Uterus (tissue), 3 donors: ENCODE measurements at regions not wholly inside any gene's neighbourhood (a gene's known extent, or its start where the extent isn't known, plus 50 kb on each side); places are given as distances from the start of the nearest gene placed in this dataset.

ENCODE experiments used
- DNase-seq, 2 donors: peaks; one replicate each; pipeline ENCODE4 v3.0.0-alpha.2; 2019 to 2020
- H3K27ac ChIP-seq, 2 donors: fragments of 200-600 bp; sonication (generic); 1 replicate in 1 of 2; 2 replicates in 1 of 2; pipeline ENCODE4 v1.5.1; 2016 to 2018
- H3K27me3 ChIP-seq, 2 donors: fragments of 200-600 bp; sonication (generic); one replicate each; pipeline ENCODE4 v1.5.1; 2018 to 2019; ENCODE audit warnings: control low read depth in 1 of 2
- H3K36me3 ChIP-seq, 2 donors: fragments of 200-600 bp; sonication (generic); one replicate each; pipeline ENCODE4 v1.5.1; 2019; ENCODE audit warnings: control low read depth in 1 of 2
- H3K4me1 ChIP-seq, 2 donors: fragments of 200-600 bp; sonication (generic); one replicate each; pipeline ENCODE4 v1.5.1; 2018 to 2019; ENCODE audit warnings: control low read depth in 1 of 2
- H3K4me3 ChIP-seq, 2 donors: fragments of 200-600 bp; sonication (generic); 1 replicate in 1 of 2; 2 replicates in 1 of 2; pipeline ENCODE4 v1.5.1; 2018 to 2019; ENCODE audit warnings: mild to moderate bottlenecking in 1 of 2
- H3K9me3 ChIP-seq, 2 donors: fragments of 200-600 bp; sonication (generic); one replicate each; pipeline ENCODE4 v1.5.1; 2019; ENCODE audit warnings: control low read depth in 1 of 2
- POLR2A ChIP-seq, 2 donors: fragments of 450-650 bp; IDR thresholded peaks; one replicate each; pipeline ENCODE4 v1.6.1; 2016; ENCODE audit warnings: antibody characterized with exemption in 2 of 2, mild to moderate bottlenecking in 1 of 2, moderate library complexity in 1 of 2
- intact Hi-C: fragments of 100-400 bp; cut with DNase I; formaldehyde crosslinking; loops from one replicate; pipeline ENCODE4 v1.15.1; 2023; ENCODE audit warnings: low total_unique reads
- TF ChIP-seq, protein P1 (sequence below), 4 experiments: fragments of 200-600 bp in 2 of 4; fragments of 450-650 bp in 2 of 4; sonication (generic) in 2 of 4; IDR thresholded peaks; one replicate each; pipeline ENCODE4 v1.5.1; 2016 to 2019; ENCODE audit warnings: antibody characterized with exemption in 4 of 4, mild to moderate bottlenecking in 2 of 4, moderate library complexity in 1 of 4
- donor health status: DM: yes; HTN: yes; CAD: no.

DNA sequence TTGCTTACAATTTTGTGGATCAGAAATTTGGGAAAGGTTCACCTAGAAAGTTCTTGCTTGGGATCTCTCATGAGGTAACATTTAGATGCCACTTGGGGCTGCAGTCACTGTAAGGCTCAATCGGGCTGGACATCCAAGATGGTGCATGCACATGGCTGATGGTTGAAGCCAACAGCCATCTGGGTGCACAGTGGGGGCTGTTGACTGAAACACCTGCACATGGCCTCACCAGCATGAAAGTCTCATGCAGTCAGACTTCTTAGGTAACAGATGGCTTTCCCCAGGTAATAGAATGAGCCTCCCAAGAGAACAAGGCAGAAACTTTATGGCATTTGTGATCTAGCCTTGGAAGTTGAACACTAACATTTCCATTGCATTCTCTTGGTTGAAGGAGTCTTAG is 740.7 kb upstream of the AUTS2 start:
- no peak for DNase-seq
- no peaks in the 10 kb centered on the region for H3K27me3 ChIP-seq
- no peak overlapping the region for H3K27ac ChIP-seq
- intact Hi-C loops: no loop called here
- no peaks in the 10 kb centered on the region for H3K4me1 ChIP-seq
- H3K4me3 ChIP-seq: no peak overlapping the region
- no peaks in the 10 kb centered on the region for H3K9me3 ChIP-seq
- TF ChIP-seq, protein P1, sequence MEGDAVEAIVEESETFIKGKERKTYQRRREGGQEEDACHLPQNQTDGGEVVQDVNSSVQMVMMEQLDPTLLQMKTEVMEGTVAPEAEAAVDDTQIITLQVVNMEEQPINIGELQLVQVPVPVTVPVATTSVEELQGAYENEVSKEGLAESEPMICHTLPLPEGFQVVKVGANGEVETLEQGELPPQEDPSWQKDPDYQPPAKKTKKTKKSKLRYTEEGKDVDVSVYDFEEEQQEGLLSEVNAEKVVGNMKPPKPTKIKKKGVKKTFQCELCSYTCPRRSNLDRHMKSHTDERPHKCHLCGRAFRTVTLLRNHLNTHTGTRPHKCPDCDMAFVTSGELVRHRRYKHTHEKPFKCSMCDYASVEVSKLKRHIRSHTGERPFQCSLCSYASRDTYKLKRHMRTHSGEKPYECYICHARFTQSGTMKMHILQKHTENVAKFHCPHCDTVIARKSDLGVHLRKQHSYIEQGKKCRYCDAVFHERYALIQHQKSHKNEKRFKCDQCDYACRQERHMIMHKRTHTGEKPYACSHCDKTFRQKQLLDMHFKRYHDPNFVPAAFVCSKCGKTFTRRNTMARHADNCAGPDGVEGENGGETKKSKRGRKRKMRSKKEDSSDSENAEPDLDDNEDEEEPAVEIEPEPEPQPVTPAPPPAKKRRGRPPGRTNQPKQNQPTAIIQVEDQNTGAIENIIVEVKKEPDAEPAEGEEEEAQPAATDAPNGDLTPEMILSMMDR (IDR thresholded peaks at IDR 0.05): no peak
- H3K36me3 ChIP-seq: no peaks in the 10 kb centered on the region

DNA sequence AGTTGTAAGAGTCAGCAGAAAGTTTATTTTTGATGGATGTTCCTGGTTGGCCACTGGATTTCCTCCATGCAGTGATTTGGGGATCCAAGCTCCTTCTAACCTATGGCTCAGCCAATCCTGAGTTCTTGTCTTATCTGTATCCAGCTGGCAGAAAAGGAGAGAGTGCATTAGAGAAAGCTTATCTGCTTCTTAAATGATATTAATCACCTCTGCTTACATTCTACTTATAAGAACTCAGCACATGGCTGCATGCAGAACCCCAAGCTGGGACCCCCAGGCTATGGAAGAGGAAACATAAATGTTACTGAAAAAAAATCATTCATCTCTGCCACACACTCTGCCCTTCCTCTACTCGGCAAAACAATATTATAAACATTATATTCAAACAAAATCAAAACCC is 739.8 kb upstream of the AUTS2 start:
- TF ChIP-seq, protein P1 (IDR thresholded peaks at IDR 0.05): no peak
- no peak for TF ChIP-seq POLR2A (IDR thresholded peaks at IDR 0.05)
- intact Hi-C loops: no loop called here

DNA sequence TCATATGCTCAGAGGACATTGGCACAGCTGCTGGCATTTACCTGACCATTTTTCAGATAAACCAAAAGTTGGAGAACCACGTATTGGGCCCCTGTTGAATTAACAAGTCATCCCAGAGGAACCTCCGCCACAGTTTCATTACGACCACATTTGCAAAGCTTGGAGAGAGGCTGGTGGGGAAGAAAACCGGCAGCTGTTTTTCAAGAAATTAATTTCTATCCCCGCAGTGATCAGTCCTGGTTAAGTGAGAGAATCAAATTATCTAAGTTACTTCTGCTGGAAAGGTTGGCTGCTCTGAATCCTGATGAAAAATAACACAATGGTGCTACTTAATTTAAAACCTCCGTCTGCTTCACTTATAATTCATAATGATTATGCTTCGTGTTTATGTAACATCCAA is 737.1 kb upstream of the AUTS2 start:
- no peaks in the 10 kb centered on the region for H3K9me3 ChIP-seq
- no peak for DNase-seq
- H3K27me3 ChIP-seq: no peaks in the 10 kb centered on the region
- H3K27ac ChIP-seq: no peak overlapping the region
- TF ChIP-seq, protein P1 (IDR thresholded peaks at IDR 0.05): no peak
- TF ChIP-seq POLR2A (IDR thresholded peaks at IDR 0.05): no peak
- intact Hi-C loops: no loop called here
- H3K36me3 ChIP-seq: no peaks in the 10 kb centered on the region
- no peak overlapping the region for H3K4me3 ChIP-seq
- no peaks in the 10 kb centered on the region for H3K4me1 ChIP-seq

More for the DNA sequence above, 739.8 kb upstream of the AUTS2 start:
- Histone ChIP-seq H3K36me3 (no peaks in the 10 kb centered on the region), H3K27ac (no peak overlapping the region), H3K4me1 (no peaks in the 10 kb centered on the region), H3K4me3 (no peak overlapping the region), H3K27me3 (no peaks in the 10 kb centered on the region), H3K9me3 (no peaks in the 10 kb centered on the region)
- DNase-seq: no peak

DNA sequence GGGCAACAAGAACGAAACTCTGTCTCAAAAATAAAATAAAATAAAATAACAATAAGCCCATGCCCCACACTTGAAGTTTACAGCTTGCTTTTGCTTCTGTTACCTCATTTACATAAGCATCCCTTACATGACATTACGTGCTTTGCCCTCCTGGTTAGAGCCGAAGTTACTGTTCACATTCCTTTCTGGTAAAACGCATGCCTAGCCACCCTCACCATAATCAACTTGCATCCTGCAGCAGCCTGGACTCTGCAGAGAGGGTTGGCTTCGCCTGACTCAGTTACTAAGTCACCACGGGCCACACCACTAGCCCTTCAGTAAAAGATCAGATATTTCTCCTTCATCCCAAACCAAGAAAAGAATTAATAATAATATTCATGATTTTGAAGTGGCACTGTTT is 736.0 kb upstream of the AUTS2 start:
- TF ChIP-seq, protein P1 (IDR thresholded peaks at IDR 0.05): no peak
- TF ChIP-seq POLR2A (IDR thresholded peaks at IDR 0.05): no peak
- no peaks in the 10 kb centered on the region for H3K36me3 ChIP-seq
- intact Hi-C loops: no loop called here
- H3K9me3 ChIP-seq: no peaks in the 10 kb centered on the region
- H3K4me3 ChIP-seq: no peak overlapping the region
- no peak for DNase-seq
- no peaks in the 10 kb centered on the region for H3K27me3 ChIP-seq
- no peak overlapping the region for H3K27ac ChIP-seq
- no peaks in the 10 kb centered on the region for H3K4me1 ChIP-seq

DNA sequence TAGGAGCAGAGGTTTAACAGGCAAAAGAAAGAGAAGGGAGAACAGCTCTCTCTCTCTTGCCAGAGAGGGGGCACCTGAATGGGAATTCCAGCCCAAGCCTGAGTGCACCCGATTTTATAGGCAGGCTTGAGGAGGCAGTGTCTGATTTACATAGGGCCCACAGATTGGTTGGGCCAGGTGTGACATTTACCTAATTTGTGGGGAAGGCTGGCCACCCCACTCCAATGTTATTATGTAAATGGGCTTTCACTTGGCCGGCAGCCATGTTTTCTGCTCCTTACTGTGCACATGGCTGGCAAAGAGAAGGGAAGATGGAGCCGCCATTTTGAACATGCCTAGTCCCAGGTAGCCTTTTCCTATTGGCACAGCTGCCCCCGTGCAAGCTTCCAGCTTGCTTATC is 735.5 kb upstream of the AUTS2 start:
- Histone ChIP-seq H3K4me1 (no peaks in the 10 kb centered on the region), H3K36me3 (no peaks in the 10 kb centered on the region), H3K4me3 (no peak overlapping the region), H3K27ac (no peak overlapping the region), H3K9me3 (no peaks in the 10 kb centered on the region), H3K27me3 (no peaks in the 10 kb centered on the region)
- intact Hi-C loops: no loop called here
- DNase-seq: no peak
- TF ChIP-seq, protein P1 (IDR thresholded peaks at IDR 0.05): no peak
- no peak for TF ChIP-seq POLR2A (IDR thresholded peaks at IDR 0.05)
